Duodenal mucosa (tissue), 2 donors: ENCODE measurements at regions not wholly inside any gene's neighbourhood (a gene's known extent, or its start where the extent isn't known, plus 50 kb on each side); places are given as distances from the start of the nearest gene placed in this dataset.

Experiments used
- H3K27ac ChIP-seq: one replicate; pipeline ENCODE4 v1.7.0; 2013; ENCODE audit warnings: low read depth, low read length
- H3K27me3 ChIP-seq, 2 donors: one replicate each; pipeline ENCODE4 v1.7.0; 2013; ENCODE audit warnings: low read length in 2 of 2, control low read depth in 1 of 2; ENCODE audit not compliant: insufficient read depth in 2 of 2, control insufficient read depth in 1 of 2
- H3K36me3 ChIP-seq, 2 donors: one replicate each; pipeline ENCODE4 v1.7.0; 2013; ENCODE audit warnings: low read length in 2 of 2, control low read depth in 1 of 2; ENCODE audit not compliant: insufficient read depth in 2 of 2, control insufficient read depth in 1 of 2
- H3K4me1 ChIP-seq, 2 donors: one replicate each; pipeline ENCODE4 v1.7.0; 2013; ENCODE audit warnings: low read length in 2 of 2, control low read depth in 1 of 2; ENCODE audit not compliant: insufficient read depth in 2 of 2, control insufficient read depth in 1 of 2
- H3K4me3 ChIP-seq, 2 donors: one replicate each; pipeline ENCODE4 v1.7.0; 2013; ENCODE audit warnings: low read length in 2 of 2, low read depth in 1 of 2
- H3K9ac ChIP-seq, 2 donors: one replicate each; pipeline ENCODE4 v1.7.0; 2013; ENCODE audit warnings: low read length in 2 of 2, low read depth in 1 of 2
- H3K9me3 ChIP-seq, 2 donors: one replicate each; pipeline ENCODE4 v1.7.0; 2013; ENCODE audit warnings: low read length in 2 of 2, control low read depth in 1 of 2; ENCODE audit not compliant: control insufficient read depth in 1 of 2

DNA sequence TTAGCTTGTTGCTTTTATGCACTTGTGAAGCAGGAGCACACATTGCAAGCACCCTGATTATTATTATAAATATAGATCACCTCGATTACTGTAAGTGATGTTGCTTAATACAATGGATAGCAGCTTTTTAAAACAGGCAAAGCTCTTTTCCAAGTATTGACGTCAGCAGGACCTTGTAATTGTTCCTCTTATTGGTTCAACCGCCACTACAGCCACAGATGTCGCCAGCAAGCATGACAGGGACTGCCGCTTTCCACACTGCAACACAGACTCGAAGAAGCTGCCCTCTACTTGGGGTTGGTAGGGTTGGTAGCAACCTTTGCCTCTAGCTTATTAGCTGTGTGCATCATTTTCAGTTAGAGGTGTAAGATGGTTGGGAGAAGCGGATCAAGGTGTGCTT, 167.6 kb downstream of the ZNF365 start:
- Histone ChIP-seq H3K4me1 (no peaks in the 10 kb centered on the region), H3K4me3 (no peak overlapping the region), H3K9ac (no peak overlapping the region), H3K27me3 (no peaks in the 10 kb centered on the region), H3K36me3 (no peaks in the 10 kb centered on the region), H3K9me3 (no peaks in the 10 kb centered on the region), H3K27ac (no peak overlapping the region)

DNA sequence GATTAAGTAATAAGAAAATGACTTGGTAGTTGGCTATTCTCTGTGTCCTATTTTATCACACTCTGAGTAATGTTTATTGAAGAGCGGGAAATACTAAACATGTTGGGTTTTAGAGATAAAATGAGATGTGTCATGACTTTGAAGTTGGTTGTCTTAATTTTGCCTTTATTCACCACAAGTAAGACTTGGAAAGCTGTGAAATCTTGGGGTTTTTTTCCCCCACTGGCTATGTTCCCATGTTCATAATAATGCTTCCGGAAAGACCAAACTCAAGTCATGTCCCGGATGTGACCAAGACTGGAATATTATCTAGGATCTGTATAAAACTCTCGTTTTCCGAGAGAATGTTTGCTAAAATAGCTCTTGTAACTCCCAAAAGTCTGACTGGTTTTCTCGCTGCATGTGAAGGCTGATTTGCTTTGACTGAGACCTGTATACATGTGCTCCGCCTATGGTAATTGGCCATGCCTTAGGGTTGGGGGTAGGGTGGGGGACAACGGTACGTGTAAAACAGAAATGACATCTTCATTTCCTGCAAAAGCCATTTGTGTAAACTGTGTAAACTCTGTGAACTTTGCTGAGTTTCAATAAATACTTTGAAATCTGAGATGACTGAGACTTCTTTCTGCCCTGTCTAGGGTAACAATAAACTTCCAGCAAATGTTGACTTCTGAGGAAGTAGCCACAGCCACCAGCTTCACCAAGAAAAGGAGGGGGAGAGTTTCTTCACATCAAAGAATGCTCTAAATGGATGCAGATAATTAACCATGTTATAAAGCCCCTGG, 169.6 kb downstream of the ZNF365 start:
- Histone ChIP-seq H3K36me3 (no peaks in the 10 kb centered on the region), H3K9ac (no peak overlapping the region), H3K4me1 (no peaks in the 10 kb centered on the region), H3K9me3 (no peaks in the 10 kb centered on the region), H3K4me3 (no peak overlapping the region), H3K27me3 (no peaks in the 10 kb centered on the region), H3K27ac (no peak overlapping the region)

DNA sequence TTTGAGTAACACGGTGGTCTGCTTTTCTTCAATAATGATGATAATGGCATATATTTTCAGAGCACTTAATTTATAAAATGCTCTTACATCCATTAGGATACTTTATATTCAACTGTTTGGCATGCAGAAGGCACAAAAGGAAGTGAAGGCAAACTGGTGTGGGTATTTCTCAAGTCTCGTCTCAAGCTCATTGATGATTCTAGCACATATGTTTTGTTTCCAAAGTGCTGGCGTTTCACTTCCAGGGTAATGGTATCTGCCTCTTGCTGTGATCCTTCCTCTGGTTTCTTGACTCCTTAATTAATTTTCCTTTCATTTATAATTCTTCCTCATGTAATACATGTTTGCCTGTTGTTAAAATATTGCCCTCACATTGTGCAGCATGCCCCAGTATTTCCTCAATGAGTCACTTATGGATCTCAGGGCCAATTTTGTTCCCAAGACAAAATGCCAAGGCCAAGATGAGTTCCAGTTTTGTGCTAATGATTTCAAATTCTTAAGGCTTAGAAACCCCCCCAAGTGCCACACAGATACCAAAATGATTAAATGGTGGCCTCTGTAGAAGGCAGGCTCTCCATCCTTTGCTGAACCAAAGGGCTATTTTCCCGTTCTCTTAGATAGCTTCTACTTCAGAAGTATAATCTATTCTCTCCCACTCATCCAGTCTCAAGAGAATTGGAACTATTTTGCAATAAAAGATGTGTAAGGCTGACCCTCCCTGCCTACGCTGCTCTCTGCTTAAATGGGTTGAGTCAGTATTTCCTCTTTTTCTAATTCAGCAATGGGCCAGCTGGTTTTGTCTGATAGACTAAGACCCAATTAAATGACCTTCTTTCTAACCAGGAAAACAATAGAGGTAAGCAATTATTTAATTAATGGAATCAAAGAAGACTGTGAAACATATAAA, 171.2 kb downstream of the ZNF365 start:
- Histone ChIP-seq H3K36me3 (no peaks in the 10 kb centered on the region), H3K4me1 (no peaks in the 10 kb centered on the region), H3K9ac (no peak overlapping the region), H3K27me3 (no peaks in the 10 kb centered on the region), H3K4me3 (no peak overlapping the region), H3K27ac (no peak overlapping the region), H3K9me3 (no peaks in the 10 kb centered on the region)

DNA sequence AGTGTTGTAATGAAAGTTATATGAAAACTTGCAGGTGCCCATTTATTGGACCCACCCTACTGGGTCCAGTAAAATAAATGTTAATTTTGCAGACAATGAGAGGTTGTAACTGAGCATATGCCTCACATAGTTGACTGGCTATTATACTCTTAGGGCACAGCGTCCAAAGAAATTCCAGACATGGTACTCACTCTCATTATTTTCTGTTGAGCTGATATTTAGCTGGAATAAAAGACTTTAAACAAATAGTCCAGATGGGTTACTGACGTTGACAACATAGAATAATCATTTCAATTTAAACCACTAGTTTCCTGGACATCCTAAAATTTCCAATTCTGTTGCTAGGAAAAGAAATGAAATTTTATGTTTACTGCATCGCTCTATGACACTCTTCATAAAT, 174.5 kb downstream of the ZNF365 start:
- Histone ChIP-seq H3K27me3 (peaks cover 0 to 4% of the 10 kb centered on the region in 2 donors), H3K9ac (no peak overlapping the region), H3K9me3 (no peaks in the 10 kb centered on the region), H3K27ac (no peak overlapping the region), H3K4me3 (no peak overlapping the region), H3K36me3 (no peaks in the 10 kb centered on the region), H3K4me1 (no peaks in the 10 kb centered on the region)

DNA sequence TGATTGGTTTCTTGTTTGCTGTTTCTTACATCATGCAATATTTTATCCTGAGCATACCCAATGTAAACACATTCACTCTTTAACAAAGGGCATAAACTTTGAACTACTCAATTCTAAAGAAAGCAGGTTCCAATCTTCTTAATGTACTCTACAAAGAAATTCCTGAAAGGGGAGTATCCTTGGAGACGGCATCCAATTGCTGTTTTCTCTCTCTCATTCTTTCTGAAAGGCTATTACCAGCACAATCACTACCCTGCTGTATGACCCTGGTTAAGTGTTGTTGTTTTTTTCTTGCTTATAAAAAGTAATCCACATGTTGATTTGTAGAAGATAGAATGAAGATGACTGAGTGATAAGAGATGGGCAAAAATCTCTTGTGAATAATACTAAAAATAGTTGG, 176.0 kb downstream of the ZNF365 start:
- Histone ChIP-seq H3K36me3 (no peaks in the 10 kb centered on the region), H3K4me1 (no peaks in the 10 kb centered on the region), H3K9me3 (no peaks in the 10 kb centered on the region), H3K9ac (no peak overlapping the region), H3K27me3 (peaks cover 0 to 4% of the 10 kb centered on the region in 2 donors), H3K27ac (no peak overlapping the region), H3K4me3 (no peak overlapping the region)

DNA sequence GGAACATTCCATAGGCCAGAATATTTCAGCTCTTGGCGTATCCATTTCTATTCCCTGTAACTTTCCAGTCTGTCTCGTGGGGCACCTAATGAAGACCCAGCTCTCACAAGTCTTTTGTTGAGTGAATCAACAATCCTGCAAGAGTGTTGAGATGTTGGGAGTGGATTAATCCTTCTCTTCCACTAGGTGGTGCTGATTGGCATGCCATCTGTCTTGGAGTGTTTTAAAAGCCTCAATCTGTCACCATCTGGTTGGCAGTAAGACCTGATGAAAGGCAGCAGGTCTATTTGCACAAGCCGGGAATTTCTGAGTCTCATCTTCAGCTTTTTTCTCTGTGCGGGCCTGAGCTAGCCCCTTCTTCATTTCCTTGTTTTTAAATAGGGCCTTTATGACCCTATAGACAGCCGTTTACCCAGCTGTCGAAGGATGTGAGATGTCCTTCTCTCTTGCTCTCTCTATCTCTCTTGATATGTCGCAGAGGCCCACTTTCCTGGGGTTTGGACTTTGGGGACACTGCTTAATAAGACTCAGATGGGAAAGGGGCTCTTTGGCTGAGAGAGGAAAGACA, 180.5 kb downstream of the ZNF365 start:
- no peaks in the 10 kb centered on the region for H3K4me1 ChIP-seq
- peaks cover 0 to 8% of the 10 kb centered on the region in 2 donors for H3K27me3 ChIP-seq
- no peak overlapping the region for H3K27ac ChIP-seq
- no peaks in the 10 kb centered on the region for H3K36me3 ChIP-seq
- no peak overlapping the region for H3K4me3 ChIP-seq
- H3K9me3 ChIP-seq, result no peaks in the 10 kb centered on the region
- H3K9ac ChIP-seq, result no peak overlapping the region

DNA sequence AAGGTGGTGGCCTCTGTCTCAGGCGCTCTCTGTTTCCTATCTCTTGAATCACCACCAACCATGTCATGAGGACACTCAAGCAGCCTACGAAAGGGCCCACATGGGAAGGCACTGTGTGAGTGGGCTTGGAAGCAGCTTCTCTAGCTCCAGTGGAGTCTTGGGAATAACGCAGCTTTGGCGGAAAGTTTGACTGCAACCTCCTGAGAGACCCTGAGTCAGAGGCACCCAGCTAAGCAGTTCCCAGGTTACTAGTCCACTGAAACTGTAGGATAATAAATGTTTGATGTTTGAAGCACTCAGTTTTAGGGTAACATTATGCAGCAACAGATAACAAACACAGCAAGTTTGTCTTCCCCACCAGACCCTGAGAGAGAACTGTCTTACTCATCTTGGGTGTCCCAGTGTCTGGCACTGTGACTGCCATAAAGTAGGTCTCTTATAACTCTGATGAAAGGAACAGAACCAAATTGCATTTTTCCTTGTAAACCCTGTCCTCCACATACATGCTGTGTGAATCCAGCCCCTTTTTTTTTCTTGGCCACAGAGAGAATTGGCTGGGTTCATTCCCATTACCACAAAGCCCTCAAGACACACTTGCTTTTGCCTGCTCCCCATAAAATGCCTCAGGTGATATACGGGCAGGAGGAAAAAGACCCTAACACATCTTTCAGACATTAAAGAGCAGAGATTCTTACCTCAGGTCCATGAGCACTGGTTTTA, 185.5 kb downstream of the ZNF365 start:
- no peak overlapping the region for H3K9ac ChIP-seq
- H3K27me3 ChIP-seq, result peaks cover 0 to 3% of the 10 kb centered on the region in 2 donors
- no peaks in the 10 kb centered on the region for H3K4me1 ChIP-seq
- no peaks in the 10 kb centered on the region for H3K9me3 ChIP-seq
- no peak overlapping the region for H3K4me3 ChIP-seq
- no peaks in the 10 kb centered on the region for H3K36me3 ChIP-seq
- no peak overlapping the region for H3K27ac ChIP-seq

DNA sequence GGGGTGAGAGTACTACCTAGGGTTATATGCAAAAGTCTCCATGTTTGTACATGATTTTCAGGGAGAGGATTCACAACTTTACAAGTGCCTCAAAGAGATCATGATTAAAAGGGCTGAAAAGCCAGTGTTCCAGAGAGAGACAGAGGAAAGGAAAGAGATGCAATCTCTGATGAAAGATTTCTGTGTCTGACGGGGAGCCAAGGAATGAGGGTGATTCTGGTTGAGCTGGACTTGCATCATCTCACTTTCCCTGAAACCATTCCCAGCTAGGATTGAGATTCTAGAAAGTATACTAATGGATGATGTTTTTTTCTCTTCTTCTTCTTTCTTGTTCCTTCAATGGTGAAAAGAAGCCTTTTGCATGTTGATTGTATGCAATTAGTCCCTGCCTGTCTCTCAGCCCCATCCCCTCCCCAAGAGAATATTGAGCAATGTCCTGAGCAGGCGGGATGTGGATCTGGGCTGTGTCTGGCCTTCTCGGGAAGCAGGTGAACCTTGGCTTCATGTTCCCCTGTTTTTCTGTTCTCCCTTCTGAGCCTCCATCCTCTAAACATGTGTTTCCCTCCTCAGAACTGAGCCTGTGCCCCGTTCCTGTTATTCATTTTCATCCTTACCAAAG, 186.1 kb downstream of the ZNF365 start:
- Histone ChIP-seq H3K9me3 (no peaks in the 10 kb centered on the region), H3K27me3 (peaks cover 0 to 3% of the 10 kb centered on the region in 2 donors), H3K27ac (no peak overlapping the region)

DNA sequence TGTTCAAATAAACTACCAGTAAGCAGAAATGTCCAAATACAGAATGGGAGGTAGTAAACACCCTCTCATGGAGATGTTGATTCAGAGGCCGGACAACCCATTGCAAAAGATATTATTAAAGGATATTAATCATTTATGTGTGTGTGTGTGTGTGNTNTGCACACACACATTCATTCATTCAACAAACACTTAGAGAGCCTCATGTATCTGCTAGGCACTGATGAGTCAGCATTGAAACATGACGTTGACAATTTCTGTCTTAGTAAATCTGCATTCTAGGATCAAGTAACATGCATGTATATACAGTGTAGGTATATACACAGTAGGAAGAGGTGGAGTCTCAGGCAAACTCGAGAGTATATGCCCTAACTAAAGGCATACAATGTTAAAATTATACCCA, 187.0 kb downstream of the ZNF365 start:
- H3K9me3 ChIP-seq, result no peaks in the 10 kb centered on the region
- H3K4me3 ChIP-seq, result no peak overlapping the region
- peaks cover 0 to 3% of the 10 kb centered on the region in 2 donors for H3K27me3 ChIP-seq
- H3K9ac ChIP-seq, result no peak overlapping the region
- no peak overlapping the region for H3K27ac ChIP-seq
- H3K36me3 ChIP-seq, result no peaks in the 10 kb centered on the region
- no peaks in the 10 kb centered on the region for H3K4me1 ChIP-seq

More for the DNA sequence above, 186.1 kb downstream of the ZNF365 start:
- Histone ChIP-seq H3K4me3 (no peak overlapping the region), H3K4me1 (no peaks in the 10 kb centered on the region), H3K36me3 (no peaks in the 10 kb centered on the region), H3K9ac (no peak overlapping the region)
